Kidney (tissue), 13 donors: ENCODE measurements at regions not wholly inside any gene's neighbourhood (a gene's known extent, or its start where the extent isn't known, plus 50 kb on each side); places are given as distances from the start of the nearest gene placed in this dataset.

Source experiments
- DNase-seq, 5 donors: peaks; one replicate each; pipeline ENCODE4 v3.0.0-alpha.2; 2013 to 2020
- FAIRE-seq: peaks from 2 replicates; lab custom pipeline; 2012; peaks lifted over from hg19 to GRCh38; lab: Jason Lieb, UNC
- H3K27ac ChIP-seq, 2 donors: one replicate each; pipeline ENCODE4 v1.7.0; 2013; ENCODE audit warnings: low read depth in 2 of 2, low read length in 2 of 2, inconsistent platforms in 1 of 2
- H3K27me3 ChIP-seq: one replicate; pipeline ENCODE4 v1.7.1; 2013; ENCODE audit warnings: low read length, inconsistent platforms; ENCODE audit not compliant: control insufficient read depth, insufficient read depth
- H3K36me3 ChIP-seq, 3 donors: one replicate each; pipeline versions ENCODE4 v1.7.0 to v1.7.1; 2013; ENCODE audit warnings: low read length in 3 of 3, control low read depth in 1 of 3, inconsistent platforms in 1 of 3; ENCODE audit not compliant: insufficient read depth in 3 of 3, control insufficient read depth in 2 of 3
- H3K4me1 ChIP-seq, 3 donors: one replicate each; pipeline versions ENCODE4 v1.7.0 to v1.7.1; 2013; ENCODE audit warnings: low read length in 3 of 3, inconsistent platforms in 1 of 3, low read depth in 1 of 3; ENCODE audit not compliant: control insufficient read depth in 2 of 3, insufficient read depth in 2 of 3
- H3K4me3 ChIP-seq, 3 donors: one replicate each; pipeline versions ENCODE4 v1.7.0 to v1.8.1; 2013; ENCODE audit warnings: low read length in 3 of 3, control low read depth in 1 of 3, inconsistent platforms in 1 of 3
- H3K9ac ChIP-seq, 3 donors: one replicate each; pipeline versions ENCODE4 v1.7.0 to v1.7.1; 2013; ENCODE audit warnings: low read length in 3 of 3, control low read depth in 1 of 3, inconsistent platforms in 1 of 3
- H3K9me3 ChIP-seq, 3 donors: one replicate each; pipeline versions ENCODE4 v1.7.0 to v1.7.1; 2013; ENCODE audit warnings: low read length in 3 of 3, control low read depth in 1 of 3, inconsistent platforms in 1 of 3; ENCODE audit not compliant: control insufficient read depth in 2 of 3, insufficient read depth in 1 of 3
- intact Hi-C: fragments of 100-400 bp; cut with DNase I; formaldehyde crosslinking; loops from one replicate; pipeline ENCODE4 v1.11.1; 2022
- TF ChIP-seq, protein P1 (sequence below): IDR thresholded peaks from 3 replicates; pipeline ENCODE4 v1.5.1; 2012; ENCODE audit warnings: mild to moderate bottlenecking, moderate library complexity, borderline replicate concordance; ENCODE audit not compliant: insufficient read depth; ENCODE audit errors: extremely low read depth
- donor health status: control.
- donor health status: control.
- donor health status: control.
- donor health status: control.
- donor health status: control.
- donor health status: DM: yes; HTN: yes; CAD: no.
- donor health status: Normal renal cell carcinoma (clear cell type).

DNA sequence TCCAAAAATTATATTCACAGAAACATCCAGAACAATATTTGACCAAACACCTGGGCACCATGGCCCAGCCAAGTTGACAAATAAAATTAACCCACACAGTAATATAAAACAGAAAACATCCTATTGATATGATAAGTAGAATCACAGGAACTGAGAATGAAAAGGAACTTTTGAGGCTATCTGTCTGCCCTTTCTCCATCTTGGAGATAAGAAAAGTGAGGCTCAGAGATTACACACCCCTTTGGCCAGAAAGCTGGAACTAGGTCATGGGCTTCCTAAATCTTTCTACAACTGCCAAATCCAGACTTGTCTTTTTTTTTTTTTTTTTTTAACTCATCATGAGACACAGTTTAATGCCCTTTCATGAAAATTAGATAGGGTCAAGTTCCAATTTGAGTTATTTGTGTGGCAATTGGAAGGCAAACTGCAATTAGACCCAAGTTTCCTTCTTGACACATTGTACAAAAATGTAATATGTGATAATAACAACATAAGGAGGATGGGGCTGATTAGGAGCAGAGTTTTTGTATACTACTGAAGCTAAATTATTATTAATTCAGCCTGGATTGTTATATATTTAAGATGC is 137.2 kb downstream of the RPL22L1 start:
- Histone ChIP-seq H3K9ac (no peak overlapping the region), H3K27me3 (no peaks in the 10 kb centered on the region), H3K27ac (no peak overlapping the region), H3K9me3 (no peaks in the 10 kb centered on the region), H3K36me3 (no peaks in the 10 kb centered on the region), H3K4me3 (no peak overlapping the region), H3K4me1 (no peaks in the 10 kb centered on the region)
- TF ChIP-seq, protein P1, sequence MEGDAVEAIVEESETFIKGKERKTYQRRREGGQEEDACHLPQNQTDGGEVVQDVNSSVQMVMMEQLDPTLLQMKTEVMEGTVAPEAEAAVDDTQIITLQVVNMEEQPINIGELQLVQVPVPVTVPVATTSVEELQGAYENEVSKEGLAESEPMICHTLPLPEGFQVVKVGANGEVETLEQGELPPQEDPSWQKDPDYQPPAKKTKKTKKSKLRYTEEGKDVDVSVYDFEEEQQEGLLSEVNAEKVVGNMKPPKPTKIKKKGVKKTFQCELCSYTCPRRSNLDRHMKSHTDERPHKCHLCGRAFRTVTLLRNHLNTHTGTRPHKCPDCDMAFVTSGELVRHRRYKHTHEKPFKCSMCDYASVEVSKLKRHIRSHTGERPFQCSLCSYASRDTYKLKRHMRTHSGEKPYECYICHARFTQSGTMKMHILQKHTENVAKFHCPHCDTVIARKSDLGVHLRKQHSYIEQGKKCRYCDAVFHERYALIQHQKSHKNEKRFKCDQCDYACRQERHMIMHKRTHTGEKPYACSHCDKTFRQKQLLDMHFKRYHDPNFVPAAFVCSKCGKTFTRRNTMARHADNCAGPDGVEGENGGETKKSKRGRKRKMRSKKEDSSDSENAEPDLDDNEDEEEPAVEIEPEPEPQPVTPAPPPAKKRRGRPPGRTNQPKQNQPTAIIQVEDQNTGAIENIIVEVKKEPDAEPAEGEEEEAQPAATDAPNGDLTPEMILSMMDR: no peak
- FAIRE-seq: no peak
- DNase-seq: no peak
- intact Hi-C loops: no loop called here

DNA sequence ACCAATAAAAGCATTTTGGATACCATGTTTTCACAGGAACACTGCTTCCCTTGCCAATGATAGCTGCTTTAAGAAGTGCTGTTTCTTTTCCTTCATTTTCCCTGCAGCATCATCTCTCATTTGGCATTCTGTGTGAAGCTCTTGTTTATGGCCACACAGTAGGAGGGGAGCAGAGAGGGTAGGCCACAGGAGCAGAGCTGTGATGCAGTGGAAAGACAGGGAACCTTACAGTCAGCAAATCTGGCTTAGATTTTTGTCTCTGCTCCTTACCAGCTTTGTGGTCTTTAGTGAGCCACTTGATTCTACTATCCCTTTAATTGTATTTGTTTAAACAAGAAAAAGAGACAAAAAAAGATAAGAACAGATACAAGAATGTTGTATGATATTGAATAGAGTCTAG is 138.7 kb downstream of the RPL22L1 start:
- Histone ChIP-seq H3K27me3 (no peaks in the 10 kb centered on the region), H3K27ac (no peak overlapping the region), H3K9ac (no peak overlapping the region), H3K4me1 (no peaks in the 10 kb centered on the region), H3K9me3 (no peaks in the 10 kb centered on the region), H3K4me3 (no peak overlapping the region), H3K36me3 (no peaks in the 10 kb centered on the region)
- intact Hi-C loops: no loop called here
- TF ChIP-seq, protein P1: no peak
- FAIRE-seq (no peak), DNase-seq (no peak)

GRCh38 chr3:170730071-170730812 is 139.8 kb downstream of the RPL22L1 start:
- Histone ChIP-seq H3K36me3 (no peaks in the 10 kb centered on the region), H3K4me3 (no peak overlapping the region), H3K9ac (no peak overlapping the region), H3K4me1 (no peaks in the 10 kb centered on the region), H3K27ac (no peak overlapping the region), H3K27me3 (no peaks in the 10 kb centered on the region), H3K9me3 (no peaks in the 10 kb centered on the region)
- TF ChIP-seq, protein P1: no peak
- FAIRE-seq (no peak), DNase-seq (no peak)
- intact Hi-C loops: no loop called here
